Ishikawa (cell line): ENCODE measurements at regions not wholly inside any gene's neighbourhood (a gene's known extent, or its start where the extent isn't known, plus 50 kb on each side); places are given as distances from the start of the nearest gene placed in this dataset.

ENCODE experiments used
- RAD21 ChIP-seq: IDR thresholded peaks from 2 replicates; pipeline ENCODE4 v1.6.1; 2012; ENCODE audit warnings: low read depth
- TF ChIP-seq, protein P1 (sequence below): IDR thresholded peaks from 2 replicates; pipeline ENCODE4 v1.6.1; 2012

DNA sequence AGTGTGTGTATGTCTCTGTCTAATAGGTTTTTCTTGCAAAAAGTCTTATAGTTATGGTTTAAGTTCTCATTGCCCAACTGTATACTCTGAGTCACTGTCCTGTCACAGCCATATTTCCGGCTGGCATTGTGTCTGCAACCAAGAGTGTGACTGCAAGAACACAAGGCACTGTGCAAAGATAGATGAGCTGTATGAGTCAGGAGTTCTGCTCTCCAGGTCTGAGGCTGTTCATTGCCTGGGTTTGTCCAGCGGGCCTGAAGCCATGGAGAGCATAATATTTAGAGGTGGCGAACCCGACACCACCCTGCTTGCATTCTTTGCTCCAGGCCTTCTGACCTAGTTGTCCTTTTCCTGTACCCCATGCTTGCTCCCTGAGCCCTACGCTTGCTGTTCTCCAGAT, 50.9 kb upstream of the CNIH3 start:
- TF ChIP-seq RAD21: no peak
- TF ChIP-seq, protein P1, sequence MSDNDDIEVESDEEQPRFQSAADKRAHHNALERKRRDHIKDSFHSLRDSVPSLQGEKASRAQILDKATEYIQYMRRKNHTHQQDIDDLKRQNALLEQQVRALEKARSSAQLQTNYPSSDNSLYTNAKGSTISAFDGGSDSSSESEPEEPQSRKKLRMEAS: no peak
